Muscle of leg (tissue), 3 donors: ENCODE measurements at regions not wholly inside any gene's neighbourhood (a gene's known extent, or its start where the extent isn't known, plus 50 kb on each side); places are given as distances from the start of the nearest gene placed in this dataset.

ENCODE experiments used
- DNase-seq: peaks from one replicate; pipeline ENCODE4 v3.0.0; 2013
- H3K27ac ChIP-seq: one replicate; pipeline ENCODE4 v1.5.1; 2013; ENCODE audit warnings: mild to moderate bottlenecking, low read length, control low read depth
- H3K27me3 ChIP-seq: one replicate; pipeline ENCODE4 v1.6.1; 2013; ENCODE audit warnings: low read length; ENCODE audit not compliant: control insufficient read depth, insufficient read depth
- H3K36me3 ChIP-seq: one replicate; pipeline ENCODE4 v1.6.1; 2013; ENCODE audit warnings: low read length; ENCODE audit not compliant: control insufficient read depth, insufficient read depth
- H3K4me1 ChIP-seq: one replicate; pipeline ENCODE4 v1.6.1; 2013; ENCODE audit warnings: low read length; ENCODE audit not compliant: control insufficient read depth, insufficient read depth
- H3K4me3 ChIP-seq: one replicate; pipeline ENCODE4 v1.5.1; 2013; ENCODE audit warnings: low read length, control low read depth
- H3K9me3 ChIP-seq: replicated peaks from 2 replicates; pipeline ENCODE4 v1.6.1; 2013; ENCODE audit warnings: low read depth, low read length; ENCODE audit not compliant: control insufficient read depth
- WGBS: methylation state at CpG from one replicate; pipeline ENCODE4 v1.1.5; 2013; ENCODE audit warnings: missing lambda C conversion rate; ENCODE audit not compliant: insufficient coverage; 5-methylcytosine and 5-hydroxymethylcytosine counted together

DNA sequence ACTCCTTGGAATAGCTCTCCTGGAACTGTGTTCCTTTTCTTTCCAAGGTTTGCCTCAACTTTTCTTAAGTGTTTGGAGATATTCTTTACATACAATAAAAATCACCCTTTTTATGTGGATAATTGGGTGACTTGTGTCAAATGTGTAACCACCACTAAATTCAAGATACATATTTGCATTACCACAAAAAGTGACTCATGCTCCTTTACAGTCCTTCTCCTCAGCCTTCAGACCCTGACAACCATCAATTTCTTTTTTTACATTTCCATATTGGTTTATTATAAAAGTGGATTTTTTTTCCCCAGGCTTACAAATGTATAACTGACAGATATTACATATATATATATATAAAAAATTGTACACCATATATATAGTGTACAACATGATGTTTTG, 372.0 kb upstream of the KCNN2 start:
- DNase-seq = no peak
- H3K4me3 ChIP-seq = no peak overlapping the region

GRCh38 chr5:114001076-114001475, 360.8 kb upstream of the KCNN2 start:
- Histone ChIP-seq H3K4me3 (no peak overlapping the region), H3K9me3 (no peaks in the 10 kb centered on the region), H3K4me1 (no peaks in the 10 kb centered on the region), H3K27ac (no peak overlapping the region), H3K27me3 (no peaks in the 10 kb centered on the region), H3K36me3 (no peaks in the 10 kb centered on the region)
- DNase-seq = no peak
- WGBS = no CpG with 5 or more reads among the region's 1 CpG

More for the DNA sequence above, 372.0 kb upstream of the KCNN2 start:
- no peak overlapping the region for H3K27ac ChIP-seq
- no peaks in the 10 kb centered on the region for H3K27me3 ChIP-seq
- no peaks in the 10 kb centered on the region for H3K36me3 ChIP-seq
- H3K4me1 ChIP-seq = no peaks in the 10 kb centered on the region
- H3K9me3 ChIP-seq = no peaks in the 10 kb centered on the region

- Histone ChIP-seq H3K36me3 (no peaks in the 10 kb centered on the region), H3K4me1 (no peaks in the 10 kb centered on the region), H3K9me3 (no peaks in the 10 kb centered on the region), H3K27me3 (no peaks in the 10 kb centered on the region), H3K27ac (no peak overlapping the region), H3K4me3 (no peak overlapping the region)
- WGBS = no CpG with 5 or more reads among the region's 2 CpGs
- DNase-seq = no peak
These were observed 355.3 kb upstream of the KCNN2 start for GRCh38 chr5:114006582-114006981.

DNA sequence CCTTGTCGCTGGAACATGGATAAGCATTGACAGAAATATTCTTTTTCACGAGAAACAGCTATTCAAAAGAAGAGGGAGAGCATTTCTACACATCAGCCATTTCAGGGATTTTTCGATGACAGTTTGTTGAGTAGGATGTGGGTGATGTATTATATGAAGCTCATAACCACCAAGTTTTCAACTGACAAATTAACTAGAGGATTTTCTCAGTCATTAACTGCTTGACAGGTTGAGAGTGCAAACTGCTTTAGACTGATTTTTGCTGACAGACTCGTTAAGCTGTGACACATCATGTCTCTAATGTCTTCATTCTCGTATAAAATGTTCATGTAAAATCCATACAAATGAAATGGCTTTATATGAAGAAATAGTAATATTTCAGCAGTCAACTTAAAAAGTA, 354.2 kb upstream of the KCNN2 start:
- no peak for DNase-seq
- Histone ChIP-seq H3K27ac (no peak overlapping the region), H3K4me1 (no peaks in the 10 kb centered on the region), H3K4me3 (no peak overlapping the region), H3K27me3 (no peaks in the 10 kb centered on the region), H3K9me3 (no peaks in the 10 kb centered on the region), H3K36me3 (no peaks in the 10 kb centered on the region)
- WGBS = no CpG with 5 or more reads among the region's 5 CpGs

- Histone ChIP-seq H3K36me3 (no peaks in the 10 kb centered on the region), H3K9me3 (no peaks in the 10 kb centered on the region), H3K4me3 (no peak overlapping the region), H3K27me3 (no peaks in the 10 kb centered on the region), H3K27ac (no peak overlapping the region), H3K4me1 (no peaks in the 10 kb centered on the region)
- WGBS = 64% methylated on average over 2 of the region's 2 CpGs
- DNase-seq = peak; percentile 5
These were observed 351.5 kb upstream of the KCNN2 start for GRCh38 chr5:114010362-114010761.

GRCh38 chr5:114018186-114018585, 343.7 kb upstream of the KCNN2 start:
- peak; percentile 7 for DNase-seq
- H3K27ac ChIP-seq = no peak overlapping the region
- H3K36me3 ChIP-seq = no peaks in the 10 kb centered on the region
- H3K4me1 ChIP-seq = no peaks in the 10 kb centered on the region
- no peak overlapping the region for H3K4me3 ChIP-seq
- no peaks in the 10 kb centered on the region for H3K9me3 ChIP-seq
- H3K27me3 ChIP-seq = no peaks in the 10 kb centered on the region
- 47% methylated on average over 2 of the region's 4 CpGs for WGBS

DNA sequence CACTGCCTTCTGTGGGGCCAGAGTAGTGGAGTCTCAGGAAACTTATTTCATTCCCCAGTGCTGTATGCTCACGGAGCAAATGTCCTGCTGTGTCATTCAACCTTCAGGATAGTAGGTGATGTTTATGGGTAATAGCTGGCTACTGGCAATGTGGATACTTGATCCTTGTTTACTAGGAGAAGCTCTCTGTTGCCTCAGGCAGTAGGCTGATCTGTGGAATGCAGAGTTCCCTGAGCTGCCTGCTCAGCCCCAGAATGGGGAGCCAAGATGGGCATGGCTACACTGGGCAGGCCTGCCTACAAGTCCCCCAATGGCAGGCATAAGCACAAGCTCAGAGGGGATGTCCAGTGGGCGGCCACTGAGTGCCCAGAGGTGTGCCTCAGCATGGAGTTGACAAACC, 323.1 kb upstream of the KCNN2 start:
- no peaks in the 10 kb centered on the region for H3K9me3 ChIP-seq
- no peaks in the 10 kb centered on the region for H3K36me3 ChIP-seq
- H3K4me1 ChIP-seq = no peaks in the 10 kb centered on the region
- H3K27me3 ChIP-seq = no peaks in the 10 kb centered on the region
- H3K4me3 ChIP-seq = no peak overlapping the region
- no peak for DNase-seq
- H3K27ac ChIP-seq = no peak overlapping the region
- 83% methylated on average over 1 of the region's 2 CpGs for WGBS

GRCh38 chr5:114050087-114050486, 311.8 kb upstream of the KCNN2 start:
- no CpG with 5 or more reads among the region's 2 CpGs for WGBS
- no peaks in the 10 kb centered on the region for H3K9me3 ChIP-seq
- no peak overlapping the region for H3K4me3 ChIP-seq
- no peak overlapping the region for H3K27ac ChIP-seq
- no peak for DNase-seq
- H3K36me3 ChIP-seq = no peaks in the 10 kb centered on the region
- peaks cover 15% of the 10 kb centered on the region for H3K4me1 ChIP-seq
- H3K27me3 ChIP-seq = peaks cover 2% of the 10 kb centered on the region

DNA sequence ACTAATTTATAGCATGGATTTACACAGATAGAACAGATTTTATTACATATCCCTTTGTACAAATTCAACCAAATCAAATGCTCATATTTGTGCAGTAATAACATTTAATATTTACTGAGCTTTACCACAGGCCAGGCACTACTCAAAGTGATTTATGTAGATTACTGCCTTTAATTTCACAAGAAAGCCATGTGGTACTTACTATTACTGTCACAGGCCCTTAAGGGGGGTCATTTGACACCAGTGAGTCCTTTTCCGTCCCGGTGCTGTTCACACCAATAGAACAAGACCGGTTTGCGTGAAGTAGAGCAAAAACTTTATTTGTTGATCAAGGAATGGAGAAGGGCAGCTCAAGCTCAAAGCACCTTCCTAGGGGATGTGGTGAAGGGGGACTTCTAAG, 308.5 kb upstream of the KCNN2 start:
- Histone ChIP-seq H3K4me1 (peaks cover 27% of the 10 kb centered on the region), H3K27me3 (peaks cover 17% of the 10 kb centered on the region), H3K9me3 (no peaks in the 10 kb centered on the region), H3K36me3 (no peaks in the 10 kb centered on the region), H3K27ac (no peak overlapping the region), H3K4me3 (no peak overlapping the region)
- no CpG with 5 or more reads among the region's 4 CpGs for WGBS
- DNase-seq = no peak

DNA sequence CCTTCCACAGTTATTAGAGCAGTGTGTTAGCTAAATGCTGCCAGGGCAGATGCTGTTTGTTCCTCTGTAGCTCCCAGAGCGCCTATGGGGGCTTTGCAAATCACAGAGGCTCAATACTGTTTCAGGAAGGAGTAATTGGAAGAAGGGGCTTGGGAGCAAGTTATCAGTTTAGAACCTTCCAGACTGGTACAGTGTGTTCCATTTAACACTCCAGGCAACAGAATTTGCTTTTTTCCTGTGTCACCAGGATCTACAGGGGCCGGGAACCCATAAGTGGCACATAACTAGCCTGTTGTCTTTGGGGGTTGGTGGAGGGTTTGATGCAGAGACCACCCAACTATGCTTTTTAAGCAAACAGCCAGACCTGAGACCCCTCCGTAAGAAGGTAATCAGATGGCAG, 307.3 kb upstream of the KCNN2 start:
- DNase-seq = no peak
- H3K36me3 ChIP-seq = no peaks in the 10 kb centered on the region
- no peak overlapping the region for H3K4me3 ChIP-seq
- peaks cover 17% of the 10 kb centered on the region for H3K27me3 ChIP-seq
- no peaks in the 10 kb centered on the region for H3K9me3 ChIP-seq
- H3K27ac ChIP-seq = no peak overlapping the region
- peaks cover 27% of the 10 kb centered on the region for H3K4me1 ChIP-seq
- WGBS = no CpG with 5 or more reads among the region's 3 CpGs

DNA sequence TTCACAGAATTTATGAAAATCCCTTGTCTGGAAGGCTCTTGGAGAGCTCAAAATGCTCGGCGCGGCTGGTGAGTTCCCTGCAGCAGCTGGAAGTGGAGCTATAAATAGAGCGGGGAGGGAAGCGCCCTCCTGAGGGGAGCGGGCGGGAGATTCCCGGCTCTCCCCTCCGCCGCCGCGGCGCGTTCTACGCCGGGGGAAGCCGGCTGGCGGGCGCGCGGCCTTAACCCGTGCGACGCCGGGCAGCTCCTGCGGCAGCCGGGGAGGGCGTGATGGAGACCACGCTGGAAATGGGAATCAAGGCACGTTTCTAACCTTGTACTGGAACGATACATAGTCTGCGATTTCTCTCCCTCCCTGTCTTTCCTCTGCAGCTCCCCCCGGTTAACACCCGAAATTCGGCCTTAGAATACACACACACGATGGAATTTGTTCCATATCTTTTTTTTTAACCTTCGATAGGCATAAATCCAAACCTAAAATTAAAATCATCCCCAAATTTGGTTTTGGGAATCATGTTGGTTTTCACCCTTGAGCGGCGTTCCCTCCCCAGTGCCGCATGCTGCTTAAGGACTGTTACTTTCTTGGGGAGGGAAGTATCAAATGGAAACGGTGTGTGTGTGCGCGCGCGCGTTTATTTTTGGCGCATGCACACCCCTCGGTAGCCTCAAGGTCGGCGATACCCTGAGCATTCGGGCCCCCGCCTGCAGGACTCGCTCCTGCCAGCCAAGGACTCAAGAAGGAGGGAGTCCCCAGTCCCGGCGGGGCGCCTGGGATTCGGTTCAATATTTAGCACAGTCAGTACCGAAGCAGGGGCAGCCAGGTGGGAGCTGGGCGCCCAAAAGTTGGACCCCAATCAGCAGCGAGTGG, 306.3 kb upstream of the KCNN2 start:
- DNase-seq = peak; percentile 93
- Histone ChIP-seq H3K27me3 (peaks cover 17% of the 10 kb centered on the region), H3K36me3 (no peaks in the 10 kb centered on the region), H3K9me3 (no peaks in the 10 kb centered on the region), H3K4me3 (peak overlapping the region; percentile 48), H3K27ac (peak overlapping the region; percentile 44), H3K4me1 (peaks cover 27% of the 10 kb centered on the region)
- WGBS = under 1% methylated on average over 59 of the region's 60 CpGs
